Caco-2 (cell line): ENCODE measurements at regions not wholly inside any gene's neighbourhood (a gene's known extent, or its start where the extent isn't known, plus 50 kb on each side); places are given as distances from the start of the nearest gene placed in this dataset.

Experiments
- BruUV-seq: library from RNA; stranded (reverse); fragments of 400-500 nt; replicated peaks from 2 replicates; lab custom pipeline; 2021; lab: Mats Ljungman, UMichigan
- CTCF ChIA-PET: fragments of 300-600 bp; sonication (Branson Sonifier 250); formaldehyde crosslinking; loops from one replicate; lab custom pipeline; 2022; ENCODE audit warnings: antibody characterized with exemption; lab: Charles Lee
- POLR2A ChIA-PET: fragments of 300-600 bp; sonication (Branson Sonifier 250); formaldehyde crosslinking; loops from one replicate; lab custom pipeline; 2022; ENCODE audit warnings: antibody characterized with exemption; lab: Charles Lee
- DNase-seq, 2 experiments: peaks; one replicate each; pipeline versions ENCODE4 v3.0.0 to v3.0.0-alpha.2; 2020 to 2022
- H3K27me3 ChIP-seq: replicated peaks from 2 replicates; pipeline ENCODE4 v1.6.0; 2011; ENCODE audit warnings: low read length; ENCODE audit not compliant: control insufficient read depth, insufficient read depth
- H3K36me3 ChIP-seq: 2 replicates; pipeline ENCODE4 v1.5.1; 2011; ENCODE audit warnings: low read length; ENCODE audit not compliant: control insufficient read depth, insufficient read depth
- H3K4me1 ChIP-seq: fragments of 250-450 bp; sonication (Bioruptor Pico); 2 replicates; pipeline ENCODE4 v1.5.1; 2020; ENCODE audit warnings: mild to moderate bottlenecking
- H3K4me3 ChIP-seq: 2 replicates; pipeline ENCODE4 v1.5.1; 2011; ENCODE audit warnings: low read depth, mild to moderate bottlenecking, control low read depth, low read length
- H3K9me3 ChIP-seq: fragments of 250-450 bp; sonication (Bioruptor Pico); 2 replicates; pipeline ENCODE4 v1.5.1; 2020; ENCODE audit warnings: mild to moderate bottlenecking, moderate library complexity
- H3K27ac Mint-ChIP-seq: one replicate; pipeline ENCODE4 v1.8.0; 2022; ENCODE audit warnings: mixed read lengths; ENCODE audit not compliant: unreplicated experiment
- H3K27me3 Mint-ChIP-seq: one replicate; pipeline ENCODE4 v1.8.0; 2022; ENCODE audit warnings: mixed read lengths; ENCODE audit not compliant: insufficient read depth, unreplicated experiment
- H3K36me3 Mint-ChIP-seq: one replicate; pipeline ENCODE4 v1.8.0; 2022; ENCODE audit warnings: mild to moderate bottlenecking, mixed read lengths; ENCODE audit not compliant: insufficient read depth, unreplicated experiment
- H3K4me1 Mint-ChIP-seq: one replicate; pipeline ENCODE4 v1.8.0; 2022; ENCODE audit warnings: low read depth, mixed read lengths; ENCODE audit not compliant: unreplicated experiment
- H3K4me3 Mint-ChIP-seq: one replicate; pipeline ENCODE4 v1.8.0; 2022; ENCODE audit warnings: mild to moderate bottlenecking, moderate library complexity, mixed read lengths; ENCODE audit not compliant: unreplicated experiment
- H3K9me3 Mint-ChIP-seq: one replicate; pipeline ENCODE4 v1.8.0; 2022; ENCODE audit warnings: mixed read lengths; ENCODE audit not compliant: unreplicated experiment
- intact Hi-C: fragments of 100-400 bp; cut with micrococcal nuclease; formaldehyde crosslinking; loops from one replicate; pipeline ENCODE4 v1.10.0; 2022; ENCODE audit not compliant: unreplicated experiment
- TF ChIP-seq, protein P1 (sequence below), 2 experiments: fragments of 200-600 bp in 1 of 2; IDR thresholded peaks; 1 replicate in 1 of 2; 2 replicates in 1 of 2; pipeline versions ENCODE4 v1.5.1 to v1.8.0; 2011 to 2022; ENCODE audit warnings: antibody characterized with exemption in 1 of 2, control low read depth in 1 of 2, inconsistent platforms in 1 of 2, low read depth in 1 of 2, low read length in 1 of 2, mild to moderate bottlenecking in 1 of 2, moderate library complexity in 1 of 2; ENCODE audit not compliant: insufficient read depth in 1 of 2, severe bottlenecking in 1 of 2, unreplicated experiment in 1 of 2

DNA sequence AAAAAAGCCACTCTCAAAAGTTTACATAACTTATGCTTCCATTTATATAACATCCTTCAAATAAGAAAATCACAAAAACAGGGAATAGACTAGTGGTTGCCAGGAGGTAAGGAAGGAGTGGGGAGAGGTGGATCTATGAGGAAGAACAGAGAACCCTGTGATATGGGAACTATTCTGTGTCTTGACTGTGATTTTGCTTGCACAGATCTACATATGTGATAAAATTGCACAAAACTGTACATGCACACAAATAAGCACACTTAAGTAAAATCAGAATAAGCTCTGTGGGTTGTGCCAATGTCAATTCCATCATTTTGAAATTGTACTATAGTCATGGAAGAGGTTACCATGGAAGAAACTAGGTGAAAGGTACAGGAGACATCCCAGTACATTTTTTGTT, 121.6 kb upstream of the SGCG start:
- Histone ChIP-seq H3K27me3 (no peaks in the 10 kb centered on the region), H3K9me3 (no peaks in the 10 kb centered on the region), H3K36me3 (no peaks in the 10 kb centered on the region), H3K4me3 (no peak overlapping the region), H3K4me1 (no peaks in the 10 kb centered on the region)
- CTCF ChIA-PET, result no interaction called here
- Mint-ChIP-seq H3K4me1 (peaks cover 6% of the 10 kb centered on the region), H3K27me3 (no peaks in the 10 kb centered on the region), H3K27ac (no peak overlapping the region), H3K9me3 (peaks cover 17% of the 10 kb centered on the region), H3K36me3 (no peaks in the 10 kb centered on the region), H3K4me3 (no peak overlapping the region)
- intact Hi-C loops, result no loop called here
- POLR2A ChIA-PET, result no interaction called here
- BruUV-seq, result no TSS peak
- TF ChIP-seq, protein P1, sequence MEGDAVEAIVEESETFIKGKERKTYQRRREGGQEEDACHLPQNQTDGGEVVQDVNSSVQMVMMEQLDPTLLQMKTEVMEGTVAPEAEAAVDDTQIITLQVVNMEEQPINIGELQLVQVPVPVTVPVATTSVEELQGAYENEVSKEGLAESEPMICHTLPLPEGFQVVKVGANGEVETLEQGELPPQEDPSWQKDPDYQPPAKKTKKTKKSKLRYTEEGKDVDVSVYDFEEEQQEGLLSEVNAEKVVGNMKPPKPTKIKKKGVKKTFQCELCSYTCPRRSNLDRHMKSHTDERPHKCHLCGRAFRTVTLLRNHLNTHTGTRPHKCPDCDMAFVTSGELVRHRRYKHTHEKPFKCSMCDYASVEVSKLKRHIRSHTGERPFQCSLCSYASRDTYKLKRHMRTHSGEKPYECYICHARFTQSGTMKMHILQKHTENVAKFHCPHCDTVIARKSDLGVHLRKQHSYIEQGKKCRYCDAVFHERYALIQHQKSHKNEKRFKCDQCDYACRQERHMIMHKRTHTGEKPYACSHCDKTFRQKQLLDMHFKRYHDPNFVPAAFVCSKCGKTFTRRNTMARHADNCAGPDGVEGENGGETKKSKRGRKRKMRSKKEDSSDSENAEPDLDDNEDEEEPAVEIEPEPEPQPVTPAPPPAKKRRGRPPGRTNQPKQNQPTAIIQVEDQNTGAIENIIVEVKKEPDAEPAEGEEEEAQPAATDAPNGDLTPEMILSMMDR (IDR thresholded peaks at IDR 0.05; ENCODE audit: insufficient read depth in 1 of 2, low read depth in 1 of 2, low read length in 1 of 2, severe bottlenecking in 1 of 2, unreplicated experiment in 1 of 2), result no peak
- DNase-seq, result no peak

DNA sequence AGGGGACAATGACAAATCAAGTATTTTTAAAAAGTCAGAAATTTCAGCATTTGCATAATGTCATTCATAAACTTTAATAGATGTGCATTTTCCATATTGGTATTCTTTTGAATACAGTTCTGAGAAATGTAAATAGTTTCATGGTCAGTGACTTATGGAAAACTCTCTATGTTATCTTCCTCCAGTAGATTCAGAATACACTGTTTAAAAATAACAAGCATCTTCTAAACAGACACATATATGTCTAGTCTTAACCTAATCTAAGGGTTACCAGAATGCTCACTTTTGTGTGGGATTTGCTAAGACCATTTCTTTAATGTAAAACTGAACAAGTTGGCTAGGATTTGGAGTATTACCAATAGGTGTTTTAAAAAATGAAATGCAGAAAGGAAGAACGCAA, 119.8 kb upstream of the SGCG start:
- no TSS peak for BruUV-seq
- TF ChIP-seq, protein P1 (IDR thresholded peaks at IDR 0.05; ENCODE audit: insufficient read depth in 1 of 2, low read depth in 1 of 2, low read length in 1 of 2, severe bottlenecking in 1 of 2, unreplicated experiment in 1 of 2), result no peak
- no peaks in the 10 kb centered on the region for H3K4me1 ChIP-seq
- CTCF ChIA-PET, result no interaction called here
- no peaks in the 10 kb centered on the region for H3K36me3 Mint-ChIP-seq
- POLR2A ChIA-PET, result no interaction called here
- no peaks in the 10 kb centered on the region for H3K27me3 ChIP-seq
- H3K27ac Mint-ChIP-seq, result no peak overlapping the region
- intact Hi-C loops, result no loop called here
- no peak overlapping the region for H3K4me3 Mint-ChIP-seq
- DNase-seq, result no peak
- H3K9me3 ChIP-seq, result no peaks in the 10 kb centered on the region
- no peaks in the 10 kb centered on the region for H3K27me3 Mint-ChIP-seq
- no peak overlapping the region for H3K4me3 ChIP-seq
- H3K36me3 ChIP-seq, result no peaks in the 10 kb centered on the region
- peaks cover 8% of the 10 kb centered on the region for H3K9me3 Mint-ChIP-seq
- peaks cover 12% of the 10 kb centered on the region for H3K4me1 Mint-ChIP-seq

DNA sequence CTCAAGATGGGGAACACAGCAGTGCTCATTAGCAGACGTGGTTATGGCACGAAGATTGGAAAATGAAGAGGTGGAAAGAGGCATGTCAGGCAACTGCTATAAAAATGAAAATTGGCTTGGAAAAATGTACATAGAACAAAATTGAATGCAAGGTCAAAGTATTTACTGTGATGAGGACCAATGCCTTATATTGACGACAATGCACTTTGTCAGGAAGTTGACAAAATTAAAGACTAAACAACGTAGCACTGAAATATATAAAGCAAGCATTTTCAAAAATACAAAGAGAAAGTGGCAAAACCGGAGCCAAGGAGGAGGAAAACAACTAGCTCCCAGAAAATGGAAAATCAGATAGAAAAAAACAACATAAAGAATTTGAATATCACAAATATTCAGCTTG, 113.7 kb upstream of the SGCG start:
- no peaks in the 10 kb centered on the region for H3K27me3 ChIP-seq
- H3K9me3 Mint-ChIP-seq, result peaks cover 11% of the 10 kb centered on the region
- no peak overlapping the region for H3K4me3 ChIP-seq
- TF ChIP-seq, protein P1 (IDR thresholded peaks at IDR 0.05; ENCODE audit: insufficient read depth in 1 of 2, low read depth in 1 of 2, low read length in 1 of 2, severe bottlenecking in 1 of 2, unreplicated experiment in 1 of 2), result no peak
- H3K36me3 Mint-ChIP-seq, result no peaks in the 10 kb centered on the region
- H3K4me1 Mint-ChIP-seq, result peaks cover 9% of the 10 kb centered on the region
- no peak overlapping the region for H3K4me3 Mint-ChIP-seq
- no TSS peak for BruUV-seq
- no peaks in the 10 kb centered on the region for H3K36me3 ChIP-seq
- POLR2A ChIA-PET, result no interaction called here
- CTCF ChIA-PET, result no interaction called here
- no peaks in the 10 kb centered on the region for H3K27me3 Mint-ChIP-seq
- intact Hi-C loops, result no loop called here
- DNase-seq, result no peak
- H3K27ac Mint-ChIP-seq, result no peak overlapping the region
- no peaks in the 10 kb centered on the region for H3K4me1 ChIP-seq
- no peaks in the 10 kb centered on the region for H3K9me3 ChIP-seq
